Germinal center (tissue), 1 donor: ENCODE measurements at regions not wholly inside any gene's neighbourhood (a gene's known extent, or its start where the extent isn't known, plus 50 kb on each side); places are given as distances from the start of the nearest gene placed in this dataset.

ENCODE experiments used
- DNase-seq: peaks from one replicate; pipeline ENCODE4 v3.0.0; 2012; ENCODE audit warnings: mixed read lengths, low spot score

GRCh38 chr5:143693651-143694252, 118.2 kb upstream of the HMHB1 start:
- no peak for DNase-seq

- no peak for DNase-seq
These were observed 119.6 kb upstream of the HMHB1 start for GRCh38 chr5:143692342-143692741.

GRCh38 chr5:143691945-143692290, 120.0 kb upstream of the HMHB1 start:
- no peak for DNase-seq

GRCh38 chr5:143691287-143691944, 120.5 kb upstream of the HMHB1 start:
- no peak for DNase-seq

- DNase-seq, result no peak
These were observed 124.4 kb upstream of the HMHB1 start for GRCh38 chr5:143687604-143688003.

- DNase-seq, result no peak
These were observed 126.6 kb upstream of the HMHB1 start for GRCh38 chr5:143685246-143685815.

- DNase-seq, result no peak
These were observed 128.5 kb upstream of the HMHB1 start for GRCh38 chr5:143683459-143683858.

- DNase-seq, result no peak
These were observed 129.0 kb upstream of the HMHB1 start for GRCh38 chr5:143682929-143683386.

- no peak for DNase-seq
These were observed 129.6 kb upstream of the HMHB1 start for GRCh38 chr5:143682246-143682905.

- DNase-seq, result no peak
These were observed 131.2 kb upstream of the HMHB1 start for GRCh38 chr5:143680672-143681259.

GRCh38 chr5:143679777-143680176, 132.2 kb upstream of the HMHB1 start:
- DNase-seq, result no peak

GRCh38 chr5:143678148-143678905, 133.6 kb upstream of the HMHB1 start:
- no peak for DNase-seq

- no peak for DNase-seq
These were observed 134.6 kb upstream of the HMHB1 start for GRCh38 chr5:143677403-143677802.

- no peak for DNase-seq
These were observed 135.2 kb upstream of the HMHB1 start for GRCh38 chr5:143676802-143677201.

GRCh38 chr5:143674469-143674786, 137.5 kb upstream of the HMHB1 start:
- DNase-seq, result no peak

GRCh38 chr5:143673676-143674468, 138.1 kb upstream of the HMHB1 start:
- DNase-seq, result no peak

GRCh38 chr5:143672806-143673205, 139.2 kb upstream of the HMHB1 start:
- no peak for DNase-seq

GRCh38 chr5:143671674-143672569, 140.0 kb upstream of the HMHB1 start:
- DNase-seq, result no peak

GRCh38 chr5:143671021-143671420, 140.9 kb upstream of the HMHB1 start:
- DNase-seq, result no peak

GRCh38 chr5:143665866-143666265, 146.1 kb upstream of the HMHB1 start:
- no peak for DNase-seq
